Endodermal cell (in vitro differentiated cells): ENCODE measurements at regions not wholly inside any gene's neighbourhood (a gene's known extent, or its start where the extent isn't known, plus 50 kb on each side); places are given as distances from the start of the nearest gene placed in this dataset.

ENCODE experiments used
- DNase-seq: peaks from one replicate; pipeline ENCODE4 v3.0.0-alpha.2; 2017
- H3K27ac ChIP-seq: 2 replicates; pipeline ENCODE4 v1.5.1; 2013; ENCODE audit warnings: mild to moderate bottlenecking, low read depth, low read length, moderate library complexity
- H3K27me3 ChIP-seq: 2 replicates; pipeline ENCODE4 v1.6.1; 2013; ENCODE audit warnings: mild to moderate bottlenecking, low read length, moderate library complexity; ENCODE audit not compliant: insufficient read depth, control insufficient read depth, poor library complexity, severe bottlenecking
- H3K36me3 ChIP-seq: 2 replicates; pipeline ENCODE4 v1.7.0; 2013; ENCODE audit warnings: mild to moderate bottlenecking, low read length, moderate library complexity; ENCODE audit not compliant: control insufficient read depth, insufficient read depth
- H3K4me1 ChIP-seq: one replicate; pipeline ENCODE4 v1.7.0; 2013; ENCODE audit warnings: low read length; ENCODE audit not compliant: control insufficient read depth, insufficient read depth
- H3K4me3 ChIP-seq: 2 replicates; pipeline ENCODE4 v1.5.1; 2013; ENCODE audit warnings: mild to moderate bottlenecking, low read length, moderate library complexity
- H3K9ac ChIP-seq: 2 replicates; pipeline ENCODE4 v1.6.1; 2013; ENCODE audit warnings: mild to moderate bottlenecking, low read length, moderate library complexity; ENCODE audit not compliant: poor library complexity, severe bottlenecking; ENCODE audit errors: extremely low read depth
- H3K9me3 ChIP-seq: 2 replicates; pipeline ENCODE4 v1.6.1; 2013; ENCODE audit warnings: mild to moderate bottlenecking, low read length, moderate library complexity; ENCODE audit not compliant: control insufficient read depth
- H3K27ac Mint-ChIP-seq: 2 replicates; pipeline ENCODE4 v1.8.0; 2020; ENCODE audit warnings: mixed read lengths
- H3K27me3 Mint-ChIP-seq: 2 replicates; pipeline ENCODE4 v1.8.0; 2021; ENCODE audit warnings: mild to moderate bottlenecking, mixed read lengths; ENCODE audit not compliant: insufficient read depth
- H3K36me3 Mint-ChIP-seq: 2 replicates; pipeline ENCODE4 v1.8.0; 2020; ENCODE audit warnings: low read depth, mixed read lengths
- H3K4me1 Mint-ChIP-seq: 2 replicates; pipeline ENCODE4 v1.8.0; 2020; ENCODE audit warnings: mixed read lengths
- H3K4me3 Mint-ChIP-seq: 2 replicates; pipeline ENCODE4 v1.8.0; 2020; ENCODE audit warnings: mild to moderate bottlenecking, moderate library complexity, mixed read lengths
- H3K9me3 Mint-ChIP-seq: 2 replicates; pipeline ENCODE4 v1.8.0; 2020; ENCODE audit warnings: mild to moderate bottlenecking, mixed read lengths
- WGBS, 2 experiments: methylation state at CpG; one replicate each; pipeline versions ENCODE4 v1.1.5 to v1.1.7; 2013; ENCODE audit warnings: missing lambda C conversion rate in 2 of 2, mixed read lengths in 1 of 2; ENCODE audit not compliant: insufficient coverage in 1 of 2, insufficient read length in 1 of 2; 5-methylcytosine and 5-hydroxymethylcytosine counted together
- TF ChIP-seq, protein P1 (sequence below): fragments of 200-600 bp; sonication (generic); conservative IDR thresholded peaks from 2 replicates; pipeline ENCODE4 v1.5.0; 2021; ENCODE audit warnings: antibody characterized with exemption, mild to moderate bottlenecking

- TF ChIP-seq, protein P1, sequence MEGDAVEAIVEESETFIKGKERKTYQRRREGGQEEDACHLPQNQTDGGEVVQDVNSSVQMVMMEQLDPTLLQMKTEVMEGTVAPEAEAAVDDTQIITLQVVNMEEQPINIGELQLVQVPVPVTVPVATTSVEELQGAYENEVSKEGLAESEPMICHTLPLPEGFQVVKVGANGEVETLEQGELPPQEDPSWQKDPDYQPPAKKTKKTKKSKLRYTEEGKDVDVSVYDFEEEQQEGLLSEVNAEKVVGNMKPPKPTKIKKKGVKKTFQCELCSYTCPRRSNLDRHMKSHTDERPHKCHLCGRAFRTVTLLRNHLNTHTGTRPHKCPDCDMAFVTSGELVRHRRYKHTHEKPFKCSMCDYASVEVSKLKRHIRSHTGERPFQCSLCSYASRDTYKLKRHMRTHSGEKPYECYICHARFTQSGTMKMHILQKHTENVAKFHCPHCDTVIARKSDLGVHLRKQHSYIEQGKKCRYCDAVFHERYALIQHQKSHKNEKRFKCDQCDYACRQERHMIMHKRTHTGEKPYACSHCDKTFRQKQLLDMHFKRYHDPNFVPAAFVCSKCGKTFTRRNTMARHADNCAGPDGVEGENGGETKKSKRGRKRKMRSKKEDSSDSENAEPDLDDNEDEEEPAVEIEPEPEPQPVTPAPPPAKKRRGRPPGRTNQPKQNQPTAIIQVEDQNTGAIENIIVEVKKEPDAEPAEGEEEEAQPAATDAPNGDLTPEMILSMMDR: no peak
- no peaks in the 10 kb centered on the region for H3K36me3 Mint-ChIP-seq
- H3K4me1 ChIP-seq: no peaks in the 10 kb centered on the region
- H3K27ac Mint-ChIP-seq: no peak overlapping the region
- no peaks in the 10 kb centered on the region for H3K9me3 ChIP-seq
- no peak overlapping the region for H3K27ac ChIP-seq
- no peaks in the 10 kb centered on the region for H3K9me3 Mint-ChIP-seq
- no peaks in the 10 kb centered on the region for H3K27me3 Mint-ChIP-seq
- no peak overlapping the region for H3K4me3 Mint-ChIP-seq
- no peaks in the 10 kb centered on the region for H3K4me1 Mint-ChIP-seq
- WGBS, 2 experiments: 93 to 95% methylated on average over 6 of the region's 6 CpGs
- H3K36me3 ChIP-seq: no peaks in the 10 kb centered on the region
- H3K9ac ChIP-seq: no peak overlapping the region
- no peaks in the 10 kb centered on the region for H3K27me3 ChIP-seq
- H3K4me3 ChIP-seq: no peak overlapping the region
- DNase-seq: no peak
Observed at GRCh38 chr12:91483471-91483985, 300.9 kb upstream of the DCN start.

GRCh38 chr12:91482231-91482630, 299.6 kb upstream of the DCN start:
- WGBS, 2 experiments: 80 to 95% methylated on average over 1 of the region's 1 CpG
- Mint-ChIP-seq H3K27me3 (no peaks in the 10 kb centered on the region), H3K27ac (no peak overlapping the region), H3K4me3 (no peak overlapping the region), H3K36me3 (no peaks in the 10 kb centered on the region), H3K9me3 (no peaks in the 10 kb centered on the region), H3K4me1 (no peaks in the 10 kb centered on the region)
- Histone ChIP-seq H3K36me3 (no peaks in the 10 kb centered on the region), H3K27ac (no peak overlapping the region), H3K27me3 (no peaks in the 10 kb centered on the region), H3K4me1 (no peaks in the 10 kb centered on the region), H3K9me3 (no peaks in the 10 kb centered on the region), H3K4me3 (no peak overlapping the region), H3K9ac (no peak overlapping the region)
- TF ChIP-seq, protein P1: no peak
- DNase-seq: no peak

- no peaks in the 10 kb centered on the region for H3K27me3 Mint-ChIP-seq
- H3K4me1 ChIP-seq: no peaks in the 10 kb centered on the region
- H3K9me3 Mint-ChIP-seq: no peaks in the 10 kb centered on the region
- no peak for DNase-seq
- H3K27me3 ChIP-seq: no peaks in the 10 kb centered on the region
- TF ChIP-seq, protein P1: no peak
- H3K9me3 ChIP-seq: no peaks in the 10 kb centered on the region
- H3K36me3 ChIP-seq: no peaks in the 10 kb centered on the region
- H3K36me3 Mint-ChIP-seq: no peaks in the 10 kb centered on the region
- 97 to 100% methylated on average over 1 of the region's 1 CpG for WGBS, 2 experiments
- H3K27ac Mint-ChIP-seq: no peak overlapping the region
- H3K4me1 Mint-ChIP-seq: no peaks in the 10 kb centered on the region
- H3K4me3 Mint-ChIP-seq: no peak overlapping the region
- no peak overlapping the region for H3K4me3 ChIP-seq
- H3K9ac ChIP-seq: no peak overlapping the region
- H3K27ac ChIP-seq: no peak overlapping the region
Observed at GRCh38 chr12:91478500-91478899, 295.9 kb upstream of the DCN start.
